GM18873 (cell line): ENCODE measurements at regions not wholly inside any gene's neighbourhood (a gene's known extent, or its start where the extent isn't known, plus 50 kb on each side); places are given as distances from the start of the nearest gene placed in this dataset.

Experiments
- ATAC-seq: cut with Tn5 transposase; IDR thresholded peaks from one replicate; pipeline ENCODE4 v1.9.1; 2021; ENCODE audit warnings: mild to moderate bottlenecking, moderate library complexity, moderate number of reproducible peaks; ENCODE audit not compliant: unreplicated experiment, low FRiP score

- no peak for ATAC-seq
These were observed 919.9 kb upstream of the MIR17HG start for GRCh38 chr13:90427322-90428272.

- ATAC-seq, result no peak
These were observed 918.8 kb upstream of the MIR17HG start for GRCh38 chr13:90428522-90429210.

DNA sequence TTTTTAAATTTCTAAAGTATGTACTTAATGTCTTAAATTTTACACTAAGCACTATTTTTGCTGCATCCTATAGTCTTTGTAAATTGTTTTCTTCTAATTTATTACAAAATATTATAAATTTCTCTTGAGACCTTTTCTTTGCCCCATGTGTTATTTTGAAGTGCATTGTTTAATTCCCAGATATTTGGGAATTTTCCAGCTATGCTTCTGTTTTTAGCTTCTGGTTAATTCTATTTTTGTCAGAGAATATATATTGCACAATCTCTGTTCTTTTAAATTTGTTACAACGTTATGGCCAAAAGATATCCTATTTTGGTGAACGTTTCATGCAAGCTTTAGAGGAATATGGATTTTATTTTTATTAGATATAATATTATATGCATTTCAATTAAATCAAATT, 917.4 kb upstream of the MIR17HG start:
- ATAC-seq, result no peak

DNA sequence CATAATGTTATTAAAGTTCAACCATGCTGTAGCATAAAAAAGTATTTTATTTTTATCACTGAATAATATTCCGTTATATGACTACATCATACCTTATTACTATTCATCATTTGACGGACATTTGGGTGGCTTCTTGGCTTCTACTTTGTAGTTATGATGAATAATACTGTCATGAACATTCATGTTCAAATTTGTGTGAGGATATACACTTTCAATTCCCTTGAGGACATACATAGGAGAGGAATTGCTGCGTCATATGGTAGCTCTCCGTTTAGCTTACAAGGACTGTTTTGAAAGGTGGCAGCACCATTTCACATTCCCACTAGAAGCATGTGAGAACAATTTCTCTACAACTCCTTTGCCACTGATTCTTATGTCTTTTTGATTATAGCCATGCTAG, 910.8 kb upstream of the MIR17HG start:
- no peak for ATAC-seq

DNA sequence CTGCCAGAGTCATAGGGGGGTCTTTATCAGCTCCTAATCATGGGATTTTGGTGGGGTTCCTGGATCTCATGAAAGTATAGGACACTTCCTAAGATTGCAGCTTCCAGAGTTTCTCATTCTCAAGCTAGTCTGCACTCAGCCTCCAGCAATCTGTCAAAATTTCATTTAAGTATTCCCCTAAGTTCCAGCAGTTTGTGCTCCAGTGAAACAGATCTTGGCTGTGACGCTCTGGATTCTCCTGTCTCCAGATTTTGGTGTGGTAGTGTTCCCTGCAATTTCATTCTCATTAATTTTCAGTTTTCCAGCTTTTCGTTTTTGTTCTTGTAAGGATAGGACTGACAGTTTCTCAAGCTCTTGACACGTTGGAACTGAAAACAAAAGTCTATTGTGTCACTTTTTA, 908.9 kb upstream of the MIR17HG start:
- no peak for ATAC-seq

DNA sequence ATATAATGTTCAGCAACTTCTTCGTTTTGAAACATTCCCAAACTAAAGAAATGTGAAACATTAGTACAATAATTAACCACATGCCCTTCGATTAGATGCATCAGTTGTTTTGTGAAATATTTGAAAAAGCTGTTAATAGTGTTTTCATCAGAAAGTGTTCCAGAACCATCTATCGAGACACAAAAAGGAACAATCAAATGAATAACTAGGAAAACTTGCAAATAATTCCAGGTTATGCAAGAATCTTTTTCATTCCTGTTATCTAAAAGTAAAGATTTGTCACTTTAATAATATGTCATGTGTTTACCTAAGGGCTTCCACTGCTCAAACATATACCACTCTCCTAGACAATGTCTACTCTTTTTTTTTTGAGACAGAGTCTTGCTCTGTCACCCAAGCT, 904.2 kb upstream of the MIR17HG start:
- no peak for ATAC-seq

DNA sequence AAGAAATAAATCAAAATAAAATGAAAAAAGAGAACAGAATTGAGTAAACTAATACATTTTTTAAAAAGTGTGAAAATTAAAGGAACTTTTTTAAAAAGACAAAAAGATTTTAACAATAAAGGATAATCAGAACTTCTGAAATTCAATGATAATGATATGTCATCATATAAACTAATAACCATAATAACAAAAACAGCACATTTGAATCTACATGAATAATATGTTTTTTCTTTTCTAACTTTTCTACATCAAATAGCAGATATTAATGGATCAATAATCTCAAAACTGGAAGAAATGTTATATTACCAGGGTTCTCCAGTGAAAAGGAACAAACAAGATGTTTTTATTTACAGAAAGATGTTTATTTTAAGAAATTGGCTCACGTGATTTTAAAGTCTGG, 903.3 kb upstream of the MIR17HG start:
- ATAC-seq, result no peak

DNA sequence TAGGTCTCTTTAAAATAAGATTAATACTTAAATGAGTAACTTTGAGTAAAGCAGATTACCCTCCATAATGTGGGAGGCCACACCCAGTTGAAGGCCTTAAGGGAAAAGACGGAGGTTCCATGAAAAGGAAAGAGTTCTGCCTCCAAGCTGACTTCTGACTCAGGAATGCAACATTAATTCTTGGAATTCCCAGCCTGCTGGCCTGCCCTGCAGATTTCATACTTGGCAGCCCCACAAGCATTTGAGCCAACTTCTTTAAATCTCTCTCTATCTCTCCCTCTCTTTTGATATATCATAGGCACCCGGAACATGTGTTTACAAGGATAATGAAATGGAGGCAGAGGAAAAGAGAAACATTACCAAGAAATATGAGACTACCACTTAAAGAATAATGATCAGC, 902.3 kb upstream of the MIR17HG start:
- ATAC-seq, result no peak

DNA sequence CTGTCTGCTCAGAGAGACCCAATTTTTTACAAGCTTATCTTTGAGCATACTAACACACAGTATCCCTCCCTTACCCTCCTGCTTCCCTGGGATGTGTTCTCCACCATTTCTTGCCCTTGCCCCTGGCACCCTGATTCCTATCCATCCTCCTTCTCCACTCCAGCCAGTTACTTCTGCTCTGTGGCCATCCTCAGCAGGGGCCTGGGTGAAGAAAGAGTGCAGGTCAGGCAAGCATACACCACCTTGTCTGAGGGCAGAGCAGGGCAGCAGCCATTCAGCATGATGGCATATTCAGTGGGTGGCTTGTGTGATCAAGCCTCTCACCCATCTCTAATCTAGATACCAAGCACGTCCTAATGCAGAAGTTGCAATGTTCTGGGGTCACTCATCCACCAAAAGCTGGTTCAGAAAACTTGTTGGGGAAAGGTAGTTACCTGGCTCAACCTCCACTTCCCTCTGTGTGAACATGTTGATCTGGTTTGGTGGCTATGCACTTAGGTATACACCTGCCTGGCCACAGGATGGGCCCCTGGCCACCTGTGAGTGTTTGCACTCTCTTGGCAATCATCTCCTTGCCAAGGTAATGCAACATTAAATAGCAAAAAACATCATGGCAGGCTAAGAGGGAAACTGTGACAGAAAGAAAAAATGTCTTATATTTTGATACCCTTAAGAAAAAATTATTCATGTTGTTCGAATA, 900.3 kb upstream of the MIR17HG start:
- ATAC-seq, result no peak

- no peak for ATAC-seq
These were observed 899.8 kb upstream of the MIR17HG start for GRCh38 chr13:90447734-90448101.

GRCh38 chr13:90448466-90449037, 898.9 kb upstream of the MIR17HG start:
- ATAC-seq, result no peak

DNA sequence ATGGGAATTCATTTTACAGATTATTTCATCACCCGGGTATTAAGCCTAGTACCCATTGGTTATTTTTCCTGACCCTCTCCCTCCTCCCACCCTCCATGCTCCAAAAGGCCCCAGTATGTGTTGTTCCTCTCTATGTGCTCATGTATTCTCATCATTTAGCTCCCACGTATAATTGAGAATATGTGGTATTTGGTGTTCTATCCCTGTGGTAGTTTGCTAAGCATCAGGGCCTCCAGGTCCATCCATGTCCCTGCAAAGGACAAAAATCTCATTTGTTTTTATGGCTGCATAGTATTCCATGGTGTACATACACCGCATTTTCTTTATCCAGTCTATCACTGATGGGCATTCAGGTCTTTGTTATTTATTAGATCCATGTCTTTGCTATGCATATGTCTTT, 894.1 kb upstream of the MIR17HG start:
- ATAC-seq, result no peak

GRCh38 chr13:90454002-90454636, 893.4 kb upstream of the MIR17HG start:
- no peak for ATAC-seq

DNA sequence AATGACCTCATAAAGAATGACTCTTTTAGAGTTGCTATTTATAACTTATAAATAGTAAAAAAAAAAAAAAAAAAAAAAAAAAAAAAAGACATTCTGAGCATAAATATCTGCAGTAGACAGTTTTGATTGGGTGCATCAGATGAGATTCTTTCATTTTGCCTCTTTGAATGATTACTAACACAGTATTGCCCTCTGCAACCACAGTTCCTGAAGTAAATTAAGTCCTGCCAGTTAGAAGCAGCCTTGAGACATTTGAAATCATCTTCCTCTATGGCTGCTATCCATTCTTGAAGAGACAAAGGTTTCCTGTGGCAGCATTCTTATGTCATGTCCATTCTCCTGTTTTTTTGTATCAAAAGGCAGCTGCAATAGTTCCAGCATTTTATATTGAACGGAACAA, 892.4 kb upstream of the MIR17HG start:
- ATAC-seq, result no peak

DNA sequence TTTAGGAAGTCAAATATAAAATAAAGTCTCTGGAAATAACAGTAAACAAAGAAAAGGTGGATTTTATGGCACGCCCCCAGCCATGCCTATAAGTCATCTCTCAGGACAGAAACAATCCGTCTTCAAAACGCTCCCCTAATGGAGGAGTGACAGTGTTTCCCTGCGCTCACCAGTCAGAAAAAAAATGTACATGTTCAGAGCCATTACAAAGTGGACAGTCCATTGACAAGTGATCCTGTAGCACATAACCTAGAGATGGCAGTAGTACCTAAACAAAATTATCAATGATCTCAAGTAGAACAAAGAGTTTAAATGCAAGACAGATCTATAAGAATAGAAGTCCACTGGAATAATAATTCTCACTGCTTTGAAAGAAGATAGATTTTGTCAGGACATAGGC, 891.7 kb upstream of the MIR17HG start:
- ATAC-seq, result no peak

DNA sequence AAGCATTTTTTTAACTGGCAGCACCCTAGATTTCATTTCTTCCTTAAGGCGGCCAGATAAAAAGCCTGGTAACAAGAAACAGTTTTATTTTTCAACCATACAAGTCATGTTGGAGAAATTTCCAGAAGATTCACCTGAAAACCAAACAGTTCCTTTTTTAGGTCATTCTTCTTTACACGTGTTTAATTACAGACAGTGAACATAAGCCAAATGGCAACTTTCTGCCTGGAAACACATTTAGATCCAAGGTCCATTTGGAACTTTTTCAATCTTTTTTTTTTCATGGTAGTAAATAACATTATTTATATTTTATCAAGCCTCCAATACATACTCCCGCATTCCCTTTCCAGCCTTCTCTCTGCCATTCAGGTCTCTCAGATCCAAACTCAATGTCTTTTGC, 886.1 kb upstream of the MIR17HG start:
- ATAC-seq, result no peak

GRCh38 chr13:90477216-90477615, 870.3 kb upstream of the MIR17HG start:
- ATAC-seq, result no peak

GRCh38 chr13:90483906-90484305, 863.6 kb upstream of the MIR17HG start:
- ATAC-seq, result no peak

DNA sequence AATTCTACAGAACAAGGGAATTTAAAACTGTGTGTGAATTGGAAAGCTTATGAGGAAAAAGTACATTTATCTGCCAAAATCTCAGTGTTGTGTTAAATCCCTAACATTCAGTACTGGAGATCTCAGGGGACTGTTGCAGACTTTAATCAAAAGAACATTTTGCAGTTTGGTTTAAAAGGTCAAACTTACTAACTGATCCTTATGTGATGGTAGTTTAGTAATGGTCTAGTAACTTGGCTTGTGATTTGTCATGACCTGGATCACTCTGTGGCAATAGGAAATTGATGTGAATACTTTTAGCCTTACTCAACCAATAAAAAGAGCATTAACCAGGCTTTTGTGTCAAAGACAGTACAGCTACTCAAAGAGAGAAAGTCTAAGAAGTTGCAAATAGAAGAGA, 862.1 kb upstream of the MIR17HG start:
- no peak for ATAC-seq

GRCh38 chr13:90492872-90493271, 854.6 kb upstream of the MIR17HG start:
- ATAC-seq, result no peak
